ENCODE measurements at regions not wholly inside any gene's neighbourhood (a gene's known extent, or its start where the extent isn't known, plus 50 kb on each side); places are given as distances from the start of the nearest gene placed in this dataset.

- no peak for TF ChIP-seq EZH2 (IDR thresholded peaks at IDR 0.05; ENCODE audit: borderline replicate concordance, insufficient read depth, low read depth, low read length, poor library complexity, severe bottlenecking)
- TF ChIP-seq, protein P1, sequence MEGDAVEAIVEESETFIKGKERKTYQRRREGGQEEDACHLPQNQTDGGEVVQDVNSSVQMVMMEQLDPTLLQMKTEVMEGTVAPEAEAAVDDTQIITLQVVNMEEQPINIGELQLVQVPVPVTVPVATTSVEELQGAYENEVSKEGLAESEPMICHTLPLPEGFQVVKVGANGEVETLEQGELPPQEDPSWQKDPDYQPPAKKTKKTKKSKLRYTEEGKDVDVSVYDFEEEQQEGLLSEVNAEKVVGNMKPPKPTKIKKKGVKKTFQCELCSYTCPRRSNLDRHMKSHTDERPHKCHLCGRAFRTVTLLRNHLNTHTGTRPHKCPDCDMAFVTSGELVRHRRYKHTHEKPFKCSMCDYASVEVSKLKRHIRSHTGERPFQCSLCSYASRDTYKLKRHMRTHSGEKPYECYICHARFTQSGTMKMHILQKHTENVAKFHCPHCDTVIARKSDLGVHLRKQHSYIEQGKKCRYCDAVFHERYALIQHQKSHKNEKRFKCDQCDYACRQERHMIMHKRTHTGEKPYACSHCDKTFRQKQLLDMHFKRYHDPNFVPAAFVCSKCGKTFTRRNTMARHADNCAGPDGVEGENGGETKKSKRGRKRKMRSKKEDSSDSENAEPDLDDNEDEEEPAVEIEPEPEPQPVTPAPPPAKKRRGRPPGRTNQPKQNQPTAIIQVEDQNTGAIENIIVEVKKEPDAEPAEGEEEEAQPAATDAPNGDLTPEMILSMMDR (IDR thresholded peaks at IDR 0.05) = no peak
Observed at GRCh38 chr2:155026651-155027174, 328.2 kb downstream of the KCNJ3 start.

Measured in B cell (primary cell).